IMR-90 (cell line): ENCODE measurements at regions not wholly inside any gene's neighbourhood (a gene's known extent, or its start where the extent isn't known, plus 50 kb on each side); places are given as distances from the start of the nearest gene placed in this dataset.

Experiments used
- CEBPB ChIP-seq: IDR thresholded peaks from 2 replicates; pipeline ENCODE4 v1.6.1; 2012; ENCODE audit warnings: low read depth, low read length, improper control_type of control experiment
- MAZ ChIP-seq: IDR thresholded peaks from 2 replicates; pipeline ENCODE4 v1.6.1; 2012; ENCODE audit warnings: low read depth, mild to moderate bottlenecking, low read length, improper control_type of control experiment, moderate library complexity, borderline replicate concordance
- MXI1 ChIP-seq: IDR thresholded peaks from 2 replicates; pipeline ENCODE4 v1.6.1; 2012; ENCODE audit warnings: low read depth, mild to moderate bottlenecking, low read length, moderate library complexity, borderline replicate concordance
- NFE2L2 ChIP-seq: fragments of 150-350 bp; IDR thresholded peaks from 2 replicates; pipeline ENCODE4 v1.6.1; 2016; ENCODE audit warnings: low read depth, mild to moderate bottlenecking, low read length
- POLR2A ChIP-seq: IDR thresholded peaks from 2 replicates; pipeline ENCODE4 v1.6.1; 2012; ENCODE audit warnings: mild to moderate bottlenecking, low read depth, low read length
- RAD21 ChIP-seq: IDR thresholded peaks from 2 replicates; pipeline ENCODE4 v1.6.1; 2012; ENCODE audit warnings: low read length, improper control_type of control experiment
- RCOR1 ChIP-seq: IDR thresholded peaks from 2 replicates; pipeline ENCODE4 v1.6.1; 2012; ENCODE audit warnings: mild to moderate bottlenecking, low read length, improper control_type of control experiment; ENCODE audit not compliant: insufficient replicate concordance
- RFX5 ChIP-seq: IDR thresholded peaks from 2 replicates; pipeline ENCODE4 v1.8.0; 2012; ENCODE audit warnings: low read depth, mild to moderate bottlenecking, low read length, moderate library complexity
- SMC3 ChIP-seq: fragments of 150-350 bp; IDR thresholded peaks from 2 replicates; pipeline ENCODE4 v1.6.1; 2016; ENCODE audit warnings: low read depth, mild to moderate bottlenecking, antibody characterized with exemption, low read length, moderate library complexity
- TF ChIP-seq, protein P1 (sequence below): conservative IDR thresholded peaks from 2 replicates; pipeline ENCODE4 v1.5.1; 2012; ENCODE audit warnings: mild to moderate bottlenecking, low read depth, low read length, improper control_type of control experiment
- TF ChIP-seq, protein P2 (sequence below): fragments of 150-350 bp; IDR thresholded peaks from 2 replicates; pipeline ENCODE4 v1.6.1; 2017; ENCODE audit warnings: mild to moderate bottlenecking, antibody characterized with exemption, low read length, low read depth

DNA sequence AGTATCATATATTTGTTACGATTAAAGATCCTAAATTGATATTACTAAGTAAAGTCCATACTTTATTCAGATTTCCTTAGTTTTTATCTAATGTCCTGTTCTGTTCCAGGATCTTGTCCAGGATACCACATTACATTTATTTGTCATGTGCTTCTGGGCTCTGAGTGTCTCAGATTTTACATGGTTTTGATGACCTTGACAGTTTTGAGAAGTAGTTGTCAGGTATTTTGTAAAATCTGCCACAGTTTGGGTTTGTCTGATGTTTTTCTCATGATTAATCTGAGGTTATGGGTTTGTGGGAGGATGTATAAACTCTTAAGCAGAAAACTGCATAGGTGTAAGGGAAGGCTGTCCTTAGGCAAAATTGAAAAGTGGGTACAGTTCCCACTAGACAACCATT is 109.9 kb upstream of the BMP5 start:
- TF ChIP-seq, protein P1, sequence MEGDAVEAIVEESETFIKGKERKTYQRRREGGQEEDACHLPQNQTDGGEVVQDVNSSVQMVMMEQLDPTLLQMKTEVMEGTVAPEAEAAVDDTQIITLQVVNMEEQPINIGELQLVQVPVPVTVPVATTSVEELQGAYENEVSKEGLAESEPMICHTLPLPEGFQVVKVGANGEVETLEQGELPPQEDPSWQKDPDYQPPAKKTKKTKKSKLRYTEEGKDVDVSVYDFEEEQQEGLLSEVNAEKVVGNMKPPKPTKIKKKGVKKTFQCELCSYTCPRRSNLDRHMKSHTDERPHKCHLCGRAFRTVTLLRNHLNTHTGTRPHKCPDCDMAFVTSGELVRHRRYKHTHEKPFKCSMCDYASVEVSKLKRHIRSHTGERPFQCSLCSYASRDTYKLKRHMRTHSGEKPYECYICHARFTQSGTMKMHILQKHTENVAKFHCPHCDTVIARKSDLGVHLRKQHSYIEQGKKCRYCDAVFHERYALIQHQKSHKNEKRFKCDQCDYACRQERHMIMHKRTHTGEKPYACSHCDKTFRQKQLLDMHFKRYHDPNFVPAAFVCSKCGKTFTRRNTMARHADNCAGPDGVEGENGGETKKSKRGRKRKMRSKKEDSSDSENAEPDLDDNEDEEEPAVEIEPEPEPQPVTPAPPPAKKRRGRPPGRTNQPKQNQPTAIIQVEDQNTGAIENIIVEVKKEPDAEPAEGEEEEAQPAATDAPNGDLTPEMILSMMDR, result no peak
- TF ChIP-seq POLR2A, result no peak
- no peak for TF ChIP-seq NFE2L2
- no peak for TF ChIP-seq RAD21
- no peak for TF ChIP-seq RFX5
- TF ChIP-seq, protein P2, sequence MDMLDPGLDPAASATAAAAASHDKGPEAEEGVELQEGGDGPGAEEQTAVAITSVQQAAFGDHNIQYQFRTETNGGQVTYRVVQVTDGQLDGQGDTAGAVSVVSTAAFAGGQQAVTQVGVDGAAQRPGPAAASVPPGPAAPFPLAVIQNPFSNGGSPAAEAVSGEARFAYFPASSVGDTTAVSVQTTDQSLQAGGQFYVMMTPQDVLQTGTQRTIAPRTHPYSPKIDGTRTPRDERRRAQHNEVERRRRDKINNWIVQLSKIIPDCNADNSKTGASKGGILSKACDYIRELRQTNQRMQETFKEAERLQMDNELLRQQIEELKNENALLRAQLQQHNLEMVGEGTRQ, result no peak
- no peak for TF ChIP-seq MAZ
- no peak for TF ChIP-seq MXI1
- TF ChIP-seq SMC3, result no peak
- TF ChIP-seq CEBPB, result no peak
- no peak for TF ChIP-seq RCOR1
